NCI-H1417 treated with DMSO at 0.1 percent for 48 hours (cell line): ENCODE measurements at regions not wholly inside any gene's neighbourhood (a gene's known extent, or its start where the extent isn't known, plus 50 kb on each side); places are given as distances from the start of the nearest gene placed in this dataset.

Experiments used
- DNase-seq: peaks from one replicate; lab custom pipeline; 2025; lab: John Stamatoyannopoulos, UW

- no peak for DNase-seq
Measured at GRCh38 chr11:8799273-8799672, 111.7 kb upstream of the AKIP1 start.

- no peak for DNase-seq
Measured at GRCh38 chr11:8800520-8801110, 110.4 kb upstream of the AKIP1 start.

- no peak for DNase-seq
Measured at GRCh38 chr11:8801121-8801520, 109.9 kb upstream of the AKIP1 start.

GRCh38 chr11:8802251-8802650 lies 108.7 kb upstream of the AKIP1 start:
- no peak for DNase-seq

- no peak for DNase-seq
Measured at GRCh38 chr11:8803973-8804372, 107.0 kb upstream of the AKIP1 start.

- no peak for DNase-seq
Measured at GRCh38 chr11:8805296-8805695, 105.7 kb upstream of the AKIP1 start.

- DNase-seq, result no peak
Measured at GRCh38 chr11:8806974-8807373, 104.0 kb upstream of the AKIP1 start.

GRCh38 chr11:8807544-8808225 lies 103.3 kb upstream of the AKIP1 start:
- DNase-seq, result no peak

- DNase-seq, result no peak
Measured at GRCh38 chr11:8808226-8808585, 102.8 kb upstream of the AKIP1 start.

- DNase-seq, result no peak
Measured at GRCh38 chr11:8809241-8809938, 101.6 kb upstream of the AKIP1 start.

- peak; percentile 33 for DNase-seq
Measured at GRCh38 chr11:8809939-8810539, 101.0 kb upstream of the AKIP1 start.

- peak; percentile 33 for DNase-seq
Measured at GRCh38 chr11:8810540-8811301, 100.3 kb upstream of the AKIP1 start.

GRCh38 chr11:8811571-8811970 lies 99.4 kb upstream of the AKIP1 start:
- no peak for DNase-seq

- DNase-seq, result no peak
Measured at GRCh38 chr11:8812438-8812837, 98.6 kb upstream of the AKIP1 start.

- peak; percentile 2 for DNase-seq
Measured at GRCh38 chr11:8813658-8814057, 97.3 kb upstream of the AKIP1 start.

GRCh38 chr11:8814209-8814922 lies 96.6 kb upstream of the AKIP1 start:
- DNase-seq, result no peak

- DNase-seq, result no peak
Measured at GRCh38 chr11:8814923-8815240, 96.1 kb upstream of the AKIP1 start.

GRCh38 chr11:8818421-8818820 lies 92.6 kb upstream of the AKIP1 start:
- no peak for DNase-seq

GRCh38 chr11:8820401-8820800 lies 90.6 kb upstream of the AKIP1 start:
- DNase-seq, result no peak

- no peak for DNase-seq
Measured at GRCh38 chr11:8822469-8822868, 88.5 kb upstream of the AKIP1 start.

GRCh38 chr11:8823174-8823742 lies 87.7 kb upstream of the AKIP1 start:
- no peak for DNase-seq
